Parathyroid adenoma (tissue), 2 donors: ENCODE measurements at regions not wholly inside any gene's neighbourhood (a gene's known extent, or its start where the extent isn't known, plus 50 kb on each side); places are given as distances from the start of the nearest gene placed in this dataset.
A peak's percentile ranks its signal among the peaks of the same experiment; 100 is the strongest.

Experiments used
- H2AFZ ChIP-seq: fragments of 300-600 bp; sonication (generic); one replicate; pipeline ENCODE4 v1.7.0; 2017; ENCODE audit warnings: antibody characterized with exemption, mild to moderate bottlenecking
- H3K27ac ChIP-seq: fragments of 300-600 bp; sonication (generic); one replicate; pipeline ENCODE4 v1.7.0; 2017
- H3K27me3 ChIP-seq: fragments of 300-600 bp; sonication (generic); one replicate; pipeline ENCODE4 v1.7.0; 2017; ENCODE audit warnings: low read length; ENCODE audit not compliant: control insufficient read depth, insufficient read depth
- H3K36me3 ChIP-seq: fragments of 300-600 bp; sonication (generic); one replicate; pipeline ENCODE4 v1.7.0; 2017; ENCODE audit warnings: low read length; ENCODE audit not compliant: control insufficient read depth, insufficient read depth
- H3K4me1 ChIP-seq: fragments of 300-600 bp; sonication (generic); one replicate; pipeline ENCODE4 v1.7.0; 2017; ENCODE audit warnings: control low read depth
- H3K4me2 ChIP-seq: fragments of 300-600 bp; sonication (generic); one replicate; pipeline ENCODE4 v1.7.0; 2017; ENCODE audit warnings: low read length
- H3K4me3 ChIP-seq: fragments of 300-600 bp; sonication (generic); one replicate; pipeline ENCODE4 v1.7.0; 2017; ENCODE audit warnings: low read depth, low read length
- H3K79me2 ChIP-seq: fragments of 300-600 bp; sonication (generic); one replicate; pipeline ENCODE4 v1.7.0; 2017; ENCODE audit warnings: control low read depth
- H3K9ac ChIP-seq: fragments of 300-600 bp; sonication (generic); one replicate; pipeline ENCODE4 v1.7.0; 2017; ENCODE audit warnings: mild to moderate bottlenecking
- H3K9me3 ChIP-seq: fragments of 300-600 bp; sonication (generic); one replicate; pipeline ENCODE4 v1.7.0; 2017; ENCODE audit warnings: low read length; ENCODE audit not compliant: control insufficient read depth
- CTCF ChIP-seq: fragments of 300-600 bp; sonication (generic); IDR thresholded peaks from one replicate; pipeline ENCODE4 v1.7.0; 2017; ENCODE audit warnings: antibody characterized with exemption, mild to moderate bottlenecking
- donor health status: primary hyperparathyroidism.

GRCh38 chr5:2048664-2049063 is 165.9 kb upstream of the IRX4 start:
- H3K9ac ChIP-seq = no peak overlapping the region
- no peak overlapping the region for H3K4me2 ChIP-seq
- TF ChIP-seq CTCF = no peak
- no peak overlapping the region for H3K27ac ChIP-seq
- H3K9me3 ChIP-seq = no peaks in the 10 kb centered on the region
- H3K4me1 ChIP-seq = no peaks in the 10 kb centered on the region
- no peaks in the 10 kb centered on the region for H3K36me3 ChIP-seq
- no peak overlapping the region for H3K4me3 ChIP-seq
- no peak overlapping the region for H2AFZ ChIP-seq
- no peaks in the 10 kb centered on the region for H3K27me3 ChIP-seq
- no peaks in the 10 kb centered on the region for H3K79me2 ChIP-seq

GRCh38 chr5:2047341-2047927 is 164.7 kb upstream of the IRX4 start:
- Histone ChIP-seq H3K27me3 (no peaks in the 10 kb centered on the region), H2AFZ (no peak overlapping the region), H3K9me3 (no peaks in the 10 kb centered on the region), H3K4me2 (no peak overlapping the region), H3K4me3 (no peak overlapping the region), H3K9ac (no peak overlapping the region), H3K79me2 (no peaks in the 10 kb centered on the region), H3K27ac (no peak overlapping the region), H3K4me1 (no peaks in the 10 kb centered on the region), H3K36me3 (no peaks in the 10 kb centered on the region)
- TF ChIP-seq CTCF = no peak

GRCh38 chr5:2044041-2044440 is 161.3 kb upstream of the IRX4 start:
- Histone ChIP-seq H3K9ac (no peak overlapping the region), H3K27ac (no peak overlapping the region), H3K4me2 (no peak overlapping the region), H3K4me3 (no peak overlapping the region), H3K79me2 (no peaks in the 10 kb centered on the region), H3K9me3 (no peaks in the 10 kb centered on the region), H3K27me3 (no peaks in the 10 kb centered on the region), H3K4me1 (no peaks in the 10 kb centered on the region), H2AFZ (no peak overlapping the region), H3K36me3 (no peaks in the 10 kb centered on the region)
- TF ChIP-seq CTCF = no peak

- H2AFZ ChIP-seq = no peak overlapping the region
- H3K79me2 ChIP-seq = no peaks in the 10 kb centered on the region
- H3K27me3 ChIP-seq = no peaks in the 10 kb centered on the region
- H3K36me3 ChIP-seq = no peaks in the 10 kb centered on the region
- no peaks in the 10 kb centered on the region for H3K4me1 ChIP-seq
- H3K9ac ChIP-seq = no peak overlapping the region
- no peaks in the 10 kb centered on the region for H3K9me3 ChIP-seq
- H3K4me3 ChIP-seq = no peak overlapping the region
- H3K27ac ChIP-seq = no peak overlapping the region
- no peak overlapping the region for H3K4me2 ChIP-seq
- TF ChIP-seq CTCF = no peak
Measured at GRCh38 chr5:2039180-2039531, 156.4 kb upstream of the IRX4 start.

- peak; percentile 68 for TF ChIP-seq CTCF
- H3K79me2 ChIP-seq = no peaks in the 10 kb centered on the region
- peak overlapping the region; percentile 81 for H3K4me2 ChIP-seq
- H3K4me3 ChIP-seq = peak overlapping the region; percentile 35
- H3K27me3 ChIP-seq = no peaks in the 10 kb centered on the region
- no peaks in the 10 kb centered on the region for H3K9me3 ChIP-seq
- H2AFZ ChIP-seq = peak overlapping the region; percentile 48
- no peak overlapping the region for H3K9ac ChIP-seq
- no peaks in the 10 kb centered on the region for H3K4me1 ChIP-seq
- H3K36me3 ChIP-seq = no peaks in the 10 kb centered on the region
- no peak overlapping the region for H3K27ac ChIP-seq
Measured at GRCh38 chr5:2038321-2039179, 155.8 kb upstream of the IRX4 start.
